Sigmoid colon (tissue), 4 donors: ENCODE measurements at regions not wholly inside any gene's neighbourhood (a gene's known extent, or its start where the extent isn't known, plus 50 kb on each side); places are given as distances from the start of the nearest gene placed in this dataset.

Source experiments
- POLR2AphosphoS5 ChIP-seq, 4 donors: sonication (generic); formaldehyde crosslinking; IDR thresholded peaks; one replicate each; pipeline ENCODE4 v1.6.1; 2017; ENCODE audit warnings: antibody characterized with exemption in 4 of 4
- TF ChIP-seq, protein P1 (sequence below), 4 experiments: fragments of 450-650 bp in 3 of 4; fragments of 200-600 bp in 1 of 4; IDR thresholded peaks; one replicate each; pipeline ENCODE4 v1.5.1; 2016 to 2019; ENCODE audit warnings: antibody characterized with exemption in 4 of 4, mild to moderate bottlenecking in 3 of 4, moderate library complexity in 2 of 4

DNA sequence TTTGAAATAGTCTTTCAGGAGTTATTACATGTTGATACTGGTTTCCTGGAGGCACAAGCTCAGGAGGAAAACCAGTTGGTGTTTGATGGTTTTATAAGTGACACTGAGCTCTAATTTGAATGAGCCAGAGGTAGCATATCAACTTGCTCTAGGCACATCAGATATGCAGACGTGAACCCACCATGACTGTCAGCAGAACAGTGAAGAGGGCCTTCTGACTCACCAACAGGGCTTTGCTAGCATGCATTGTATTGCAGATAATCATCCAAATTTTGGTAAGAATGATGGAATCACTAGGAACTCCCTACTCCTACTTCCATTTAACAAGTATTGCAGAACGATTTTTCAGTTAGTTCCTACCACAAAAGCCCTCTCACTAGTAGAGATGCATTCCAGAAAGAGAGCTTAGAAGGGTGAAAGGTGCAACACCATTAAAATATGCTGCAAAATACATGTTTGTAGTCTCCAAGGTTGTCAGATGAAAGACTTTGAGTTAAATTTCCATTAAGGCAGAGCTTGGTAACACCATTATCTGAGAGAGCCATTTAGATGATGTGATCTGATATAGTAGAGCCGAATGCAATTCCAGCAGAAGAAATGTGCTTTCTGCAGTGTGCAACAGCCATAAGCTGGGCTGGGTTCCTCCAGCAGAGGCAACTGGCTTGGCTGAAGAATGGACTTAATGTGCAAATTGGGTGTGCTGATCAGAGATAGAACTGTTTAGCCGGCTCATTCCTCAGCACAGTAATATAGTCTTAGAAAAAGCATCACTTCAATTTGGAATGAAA, 968.7 kb upstream of the ADGRB3 start:
- TF ChIP-seq, protein P1, sequence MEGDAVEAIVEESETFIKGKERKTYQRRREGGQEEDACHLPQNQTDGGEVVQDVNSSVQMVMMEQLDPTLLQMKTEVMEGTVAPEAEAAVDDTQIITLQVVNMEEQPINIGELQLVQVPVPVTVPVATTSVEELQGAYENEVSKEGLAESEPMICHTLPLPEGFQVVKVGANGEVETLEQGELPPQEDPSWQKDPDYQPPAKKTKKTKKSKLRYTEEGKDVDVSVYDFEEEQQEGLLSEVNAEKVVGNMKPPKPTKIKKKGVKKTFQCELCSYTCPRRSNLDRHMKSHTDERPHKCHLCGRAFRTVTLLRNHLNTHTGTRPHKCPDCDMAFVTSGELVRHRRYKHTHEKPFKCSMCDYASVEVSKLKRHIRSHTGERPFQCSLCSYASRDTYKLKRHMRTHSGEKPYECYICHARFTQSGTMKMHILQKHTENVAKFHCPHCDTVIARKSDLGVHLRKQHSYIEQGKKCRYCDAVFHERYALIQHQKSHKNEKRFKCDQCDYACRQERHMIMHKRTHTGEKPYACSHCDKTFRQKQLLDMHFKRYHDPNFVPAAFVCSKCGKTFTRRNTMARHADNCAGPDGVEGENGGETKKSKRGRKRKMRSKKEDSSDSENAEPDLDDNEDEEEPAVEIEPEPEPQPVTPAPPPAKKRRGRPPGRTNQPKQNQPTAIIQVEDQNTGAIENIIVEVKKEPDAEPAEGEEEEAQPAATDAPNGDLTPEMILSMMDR (IDR thresholded peaks at IDR 0.05), result no peak
- TF ChIP-seq POLR2AphosphoS5 (IDR thresholded peaks at IDR 0.05), result no peak
